Body of pancreas (tissue), 4 donors: ENCODE measurements at regions not wholly inside any gene's neighbourhood (a gene's known extent, or its start where the extent isn't known, plus 50 kb on each side); places are given as distances from the start of the nearest gene placed in this dataset.

Source experiments
- ATAC-seq: fragments of 150-250 bp; one replicate; pipeline ENCODE4 v1.9.1; 2016
- DNase-seq, 4 donors: peaks; one replicate each; pipeline ENCODE4 v3.0.0-alpha.2; 2019
- H3K27ac ChIP-seq, 4 donors: fragments of 200-600 bp; sonication (generic); 1 replicate in 3 of 4; 2 replicates in 1 of 4; pipeline versions ENCODE4 v1.5.1 to v1.6.1; 2016 to 2019; ENCODE audit warnings: mild to moderate bottlenecking in 1 of 4, mixed read lengths in 1 of 4, moderate library complexity in 1 of 4
- H3K27me3 ChIP-seq, 2 donors: fragments of 200-600 bp; sonication (generic); one replicate each; pipeline ENCODE4 v1.6.0; 2016; ENCODE audit warnings: mild to moderate bottlenecking in 1 of 2
- H3K36me3 ChIP-seq, 2 donors: fragments of 200-600 bp; sonication (generic); replicated peaks in 1 of 2; 2 replicates each; pipeline ENCODE4 v1.5.1; 2016; ENCODE audit warnings: low read depth in 2 of 2; ENCODE audit not compliant: insufficient read depth in 1 of 2
- H3K4me1 ChIP-seq: fragments of 200-600 bp; sonication (generic); one replicate; pipeline ENCODE4 v1.6.0; 2016
- H3K4me3 ChIP-seq, 2 donors: fragments of 200-600 bp; sonication (generic); 1 replicate in 1 of 2; 2 replicates in 1 of 2; pipeline ENCODE4 v1.5.1; 2016 to 2019
- H3K9me3 ChIP-seq, 3 donors: fragments of 200-600 bp; sonication (generic); 1 replicate in 2 of 3; 2 replicates in 1 of 3; pipeline ENCODE4 v1.5.1; 2016
- CTCF ChIP-seq, 7 experiments: fragments of 450-650 bp in 4 of 7; fragments of 200-600 bp in 3 of 7; sonication (generic) in 3 of 7; IDR thresholded peaks; one replicate each; pipeline ENCODE4 v1.5.1; 2016 to 2019; ENCODE audit warnings: antibody characterized with exemption in 7 of 7
- POLR2A ChIP-seq, 3 donors: fragments of 450-650 bp; IDR thresholded peaks; one replicate each; pipeline ENCODE4 v1.6.1; 2016; ENCODE audit warnings: antibody characterized with exemption in 3 of 3, mild to moderate bottlenecking in 2 of 3
- WGBS, 2 donors: methylation state at CpG; one replicate each; pipeline ENCODE4 v1.1.5; 2017; 5-methylcytosine and 5-hydroxymethylcytosine counted together
- intact Hi-C: fragments of 100-400 bp; cut with DNase I; formaldehyde crosslinking; loops from one replicate; pipeline ENCODE4 v1.15.1; 2023

- Histone ChIP-seq H3K4me3 (no peak overlapping the region), H3K36me3 (no peaks in the 10 kb centered on the region), H3K9me3 (no peaks in the 10 kb centered on the region), H3K27ac (no peak overlapping the region), H3K27me3 (no peaks in the 10 kb centered on the region), H3K4me1 (peaks cover 24% of the 10 kb centered on the region)
- WGBS, 2 donors = 11 to 40% methylated on average over 1 of the region's 1 CpG
- ATAC-seq (peak; percentile 47), DNase-seq (peak; percentile 45 to 69 (median 50))
- no peak for TF ChIP-seq CTCF (IDR thresholded peaks at IDR 0.05)
- TF ChIP-seq POLR2A (IDR thresholded peaks at IDR 0.05) = no peak
- intact Hi-C loops = loop anchor here (5.0 kb wide), 1 partner anchor 118 kb away; no protein-coding TSS in a partner anchor
These were observed 160.5 kb upstream of the UMPS start for GRCh38 chr3:124569761-124570160.

GRCh38 chr3:124570232-124570631 lies 160.0 kb upstream of the UMPS start:
- 69 to 70% methylated on average over 2 of the region's 2 CpGs for WGBS, 2 donors
- no peak for DNase-seq
- intact Hi-C loops = no loop called here
- ATAC-seq = no peak
- TF ChIP-seq POLR2A (IDR thresholded peaks at IDR 0.05) (no peak), CTCF (IDR thresholded peaks at IDR 0.05) (no peak)
- no peaks in the 10 kb centered on the region for H3K36me3 ChIP-seq
- no peak overlapping the region for H3K27ac ChIP-seq
- H3K27me3 ChIP-seq = no peaks in the 10 kb centered on the region
- no peak overlapping the region for H3K4me3 ChIP-seq
- H3K9me3 ChIP-seq = no peaks in the 10 kb centered on the region
- peaks cover 19% of the 10 kb centered on the region for H3K4me1 ChIP-seq

GRCh38 chr3:124572851-124573405 lies 157.3 kb upstream of the UMPS start:
- intact Hi-C loops = no loop called here
- 91 to 92% methylated on average over 8 of the region's 8 CpGs for WGBS, 2 donors
- H3K4me1 ChIP-seq = peaks cover 24% of the 10 kb centered on the region
- no peaks in the 10 kb centered on the region for H3K9me3 ChIP-seq
- TF ChIP-seq POLR2A (IDR thresholded peaks at IDR 0.05) (no peak), CTCF (IDR thresholded peaks at IDR 0.05) (no peak)
- H3K27ac ChIP-seq = no peak overlapping the region
- H3K27me3 ChIP-seq = no peaks in the 10 kb centered on the region
- DNase-seq (no peak), ATAC-seq (no peak)
- no peaks in the 10 kb centered on the region for H3K36me3 ChIP-seq
- no peak overlapping the region for H3K4me3 ChIP-seq

GRCh38 chr3:124574012-124574411 lies 156.2 kb upstream of the UMPS start:
- H3K4me3 ChIP-seq = no peak overlapping the region
- no peaks in the 10 kb centered on the region for H3K9me3 ChIP-seq
- peaks cover 23% of the 10 kb centered on the region for H3K4me1 ChIP-seq
- no peak for DNase-seq
- TF ChIP-seq CTCF (IDR thresholded peaks at IDR 0.05) (no peak), POLR2A (IDR thresholded peaks at IDR 0.05) (no peak)
- no peaks in the 10 kb centered on the region for H3K36me3 ChIP-seq
- 85 to 93% methylated on average over 2 of the region's 2 CpGs for WGBS, 2 donors
- no peaks in the 10 kb centered on the region for H3K27me3 ChIP-seq
- intact Hi-C loops = no loop called here
- H3K27ac ChIP-seq = no peak overlapping the region
- ATAC-seq = no peak
